ENCODE measurements at regions not wholly inside any gene's neighbourhood (a gene's known extent, or its start where the extent isn't known, plus 50 kb on each side); places are given as distances from the start of the nearest gene placed in this dataset.

DNA sequence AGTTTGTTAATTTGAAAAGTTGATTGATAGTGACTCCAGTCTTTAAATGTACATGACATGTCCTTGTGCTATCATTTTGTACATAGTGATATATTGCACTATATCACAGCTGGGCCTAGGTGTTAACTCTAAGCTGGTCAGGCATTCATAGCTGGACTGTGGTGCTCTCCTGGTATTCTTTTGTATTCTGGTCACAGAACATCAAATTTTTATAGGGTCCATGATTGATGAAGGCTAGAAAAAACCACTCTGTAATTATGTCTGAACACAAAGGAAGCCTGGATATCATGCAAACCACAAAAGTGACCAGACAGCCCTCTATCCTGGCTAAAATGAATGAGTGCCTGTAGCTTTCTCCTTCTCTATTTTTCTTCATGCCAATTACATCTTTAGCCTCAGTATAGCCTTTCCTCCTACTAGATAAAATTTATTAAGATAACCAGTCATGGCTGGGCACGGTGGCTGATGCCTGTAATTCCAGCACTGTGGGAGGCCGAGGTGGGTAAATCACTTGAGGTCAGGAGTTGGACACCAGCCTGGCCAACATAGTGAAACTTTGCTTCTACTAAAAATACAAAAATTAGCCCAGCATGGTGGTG lies 134.9 kb upstream of the B3GALT2 start:
- Histone ChIP-seq H3K4me3 (no peak overlapping the region), H3K9me3 (no peaks in the 10 kb centered on the region), H3K27ac (no peak overlapping the region), H3K27me3 (no peaks in the 10 kb centered on the region), H3K4me1 (no peaks in the 10 kb centered on the region), H3K36me3 (no peaks in the 10 kb centered on the region)
- TF ChIP-seq POLR2A (IDR thresholded peaks at IDR 0.05), result no peak
- TF ChIP-seq, protein P1, sequence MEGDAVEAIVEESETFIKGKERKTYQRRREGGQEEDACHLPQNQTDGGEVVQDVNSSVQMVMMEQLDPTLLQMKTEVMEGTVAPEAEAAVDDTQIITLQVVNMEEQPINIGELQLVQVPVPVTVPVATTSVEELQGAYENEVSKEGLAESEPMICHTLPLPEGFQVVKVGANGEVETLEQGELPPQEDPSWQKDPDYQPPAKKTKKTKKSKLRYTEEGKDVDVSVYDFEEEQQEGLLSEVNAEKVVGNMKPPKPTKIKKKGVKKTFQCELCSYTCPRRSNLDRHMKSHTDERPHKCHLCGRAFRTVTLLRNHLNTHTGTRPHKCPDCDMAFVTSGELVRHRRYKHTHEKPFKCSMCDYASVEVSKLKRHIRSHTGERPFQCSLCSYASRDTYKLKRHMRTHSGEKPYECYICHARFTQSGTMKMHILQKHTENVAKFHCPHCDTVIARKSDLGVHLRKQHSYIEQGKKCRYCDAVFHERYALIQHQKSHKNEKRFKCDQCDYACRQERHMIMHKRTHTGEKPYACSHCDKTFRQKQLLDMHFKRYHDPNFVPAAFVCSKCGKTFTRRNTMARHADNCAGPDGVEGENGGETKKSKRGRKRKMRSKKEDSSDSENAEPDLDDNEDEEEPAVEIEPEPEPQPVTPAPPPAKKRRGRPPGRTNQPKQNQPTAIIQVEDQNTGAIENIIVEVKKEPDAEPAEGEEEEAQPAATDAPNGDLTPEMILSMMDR (IDR thresholded peaks at IDR 0.05 in 4 of 5, conservative IDR thresholded peaks at IDR 0.05 in 1 of 5), result no peak
- DNase-seq (no peak), ATAC-seq (no peak)
- intact Hi-C loops (cut with DNase I; ENCODE audit: low total_unique reads), result no loop called here
- in situ Hi-C loops (cut with MboI; ENCODE audit: low sequenced_read_pairs in 4 of 4), result no loop called here

DNA sequence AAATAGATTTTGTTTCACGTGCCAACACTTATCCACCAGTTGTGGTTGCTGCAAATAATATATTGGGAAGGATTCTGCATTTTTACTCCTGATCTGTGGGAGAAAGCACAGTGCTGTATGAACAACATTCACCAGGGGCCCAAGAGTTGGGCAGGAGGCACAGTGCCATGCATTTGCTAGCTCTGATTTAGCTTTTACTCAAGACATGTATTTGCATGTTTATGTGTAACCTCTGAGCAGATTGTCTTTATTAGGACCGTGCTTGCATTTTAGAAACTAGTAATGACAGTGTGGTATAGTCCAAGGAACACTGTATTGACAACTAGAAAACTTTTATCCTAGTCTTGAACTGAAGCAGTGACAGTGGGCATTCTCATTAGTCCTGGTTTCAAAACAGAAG lies 133.9 kb upstream of the B3GALT2 start:
- in situ Hi-C loops (cut with MboI; ENCODE audit: low sequenced_read_pairs in 4 of 4) (no loop called here), intact Hi-C loops (cut with DNase I; ENCODE audit: low total_unique reads) (no loop called here)
- no peak for ATAC-seq
- Histone ChIP-seq H3K27me3 (no peaks in the 10 kb centered on the region), H3K9me3 (no peaks in the 10 kb centered on the region), H3K27ac (no peak overlapping the region), H3K4me3 (no peak overlapping the region), H3K36me3 (no peaks in the 10 kb centered on the region), H3K4me1 (no peaks in the 10 kb centered on the region)
- no peak for TF ChIP-seq POLR2A (IDR thresholded peaks at IDR 0.05)
- TF ChIP-seq, protein P1 (IDR thresholded peaks at IDR 0.05 in 4 of 5, conservative IDR thresholded peaks at IDR 0.05 in 1 of 5), result no peak
- DNase-seq, result no peak

DNA sequence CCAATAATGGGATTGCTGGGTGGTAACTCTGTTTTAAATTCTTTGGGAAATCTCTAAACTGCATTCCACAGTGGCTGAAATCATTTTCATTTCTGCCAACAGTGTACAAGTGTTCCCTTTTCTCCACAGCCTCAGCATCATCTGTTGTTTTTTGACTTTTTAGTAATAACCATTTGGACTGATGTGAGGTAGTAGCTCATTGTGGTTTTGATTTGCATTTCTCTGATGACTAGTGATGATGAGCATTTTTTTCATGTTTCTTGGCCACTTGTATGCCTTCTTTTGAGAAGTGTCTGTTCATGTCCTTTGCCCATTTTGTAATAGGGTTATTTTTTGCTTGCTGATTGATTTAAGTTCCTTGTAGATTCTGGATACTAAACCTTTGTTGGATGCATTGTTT lies 131.9 kb upstream of the B3GALT2 start:
- in situ Hi-C loops (cut with MboI; ENCODE audit: low sequenced_read_pairs in 4 of 4), result no loop called here
- Histone ChIP-seq H3K27ac (no peak overlapping the region), H3K4me3 (no peak overlapping the region), H3K36me3 (no peaks in the 10 kb centered on the region), H3K9me3 (no peaks in the 10 kb centered on the region), H3K27me3 (no peaks in the 10 kb centered on the region), H3K4me1 (no peaks in the 10 kb centered on the region)
- DNase-seq, result no peak
- intact Hi-C loops (cut with DNase I; ENCODE audit: low total_unique reads), result no loop called here
- no peak for ATAC-seq
- TF ChIP-seq, protein P1 (IDR thresholded peaks at IDR 0.05 in 4 of 5, conservative IDR thresholded peaks at IDR 0.05 in 1 of 5), result no peak
- no peak for TF ChIP-seq POLR2A (IDR thresholded peaks at IDR 0.05)

DNA sequence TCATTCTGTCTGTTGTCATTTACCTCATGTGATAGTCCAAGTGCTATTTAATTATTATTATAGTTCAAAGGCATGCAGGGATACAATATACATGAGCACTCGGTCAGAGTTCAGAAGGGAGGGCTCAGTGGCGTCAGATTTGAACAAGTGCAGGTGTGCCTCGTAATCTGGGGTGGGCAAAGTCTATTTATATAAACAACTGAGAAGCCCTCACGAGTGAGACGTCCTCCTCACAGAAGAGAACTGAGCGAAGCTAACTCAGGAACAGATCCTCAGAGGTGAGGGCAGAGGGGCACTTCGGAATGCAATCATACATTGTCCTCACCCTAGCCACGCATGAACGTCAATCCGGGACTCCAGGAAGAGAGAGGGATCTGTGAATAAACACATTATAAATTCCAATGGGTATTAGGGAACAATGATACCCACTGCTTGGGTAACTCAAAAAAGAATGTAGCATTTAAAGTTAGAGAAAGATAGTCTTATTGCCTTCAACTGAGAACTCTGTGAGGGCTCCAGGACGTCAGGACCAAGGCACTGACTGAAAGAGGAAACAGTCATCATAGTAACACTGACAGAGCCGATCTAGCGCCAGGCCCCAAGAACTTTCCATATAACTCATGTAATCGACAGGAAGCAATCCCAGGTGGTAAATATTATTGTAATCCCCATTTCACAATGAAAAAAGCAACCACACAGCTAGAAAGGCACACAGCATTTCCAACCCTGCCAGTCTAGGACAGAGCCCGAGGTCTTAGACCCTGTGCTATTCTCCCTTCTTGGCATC lies 127.1 kb upstream of the B3GALT2 start:
- Histone ChIP-seq H3K27ac (no peak overlapping the region), H3K4me1 (no peaks in the 10 kb centered on the region), H3K36me3 (no peaks in the 10 kb centered on the region), H3K9me3 (no peaks in the 10 kb centered on the region), H3K4me3 (no peak overlapping the region), H3K27me3 (no peaks in the 10 kb centered on the region)
- TF ChIP-seq, protein P1 (IDR thresholded peaks at IDR 0.05 in 4 of 5, conservative IDR thresholded peaks at IDR 0.05 in 1 of 5), result no peak
- no peak for TF ChIP-seq POLR2A (IDR thresholded peaks at IDR 0.05)
- in situ Hi-C loops (cut with MboI; ENCODE audit: low sequenced_read_pairs in 4 of 4) (no loop called here), intact Hi-C loops (cut with DNase I; ENCODE audit: low total_unique reads) (no loop called here)
- ATAC-seq, result no peak
- no peak for DNase-seq
